Neuronal stem cell (in vitro differentiated cells): ENCODE measurements at regions not wholly inside any gene's neighbourhood (a gene's known extent, or its start where the extent isn't known, plus 50 kb on each side); places are given as distances from the start of the nearest gene placed in this dataset.

ENCODE experiments used
- DNase-seq: peaks from one replicate; pipeline ENCODE4 v3.0.0-alpha.2; 2013; ENCODE audit warnings: low spot score
- H2AFZ ChIP-seq: one replicate; pipeline ENCODE4 v1.6.1; 2013; ENCODE audit warnings: mild to moderate bottlenecking, low read length, inconsistent platforms
- H2AK5ac ChIP-seq: 2 replicates; pipeline ENCODE4 v1.6.1; 2013; ENCODE audit warnings: low read depth, mild to moderate bottlenecking, inconsistent platforms, low read length, moderate library complexity, mixed read lengths
- H2BK120ac ChIP-seq: 2 replicates; pipeline ENCODE4 v1.6.1; 2013; ENCODE audit warnings: low read depth, mild to moderate bottlenecking, inconsistent platforms, low read length, moderate library complexity, mixed read lengths
- H2BK12ac ChIP-seq: one replicate; pipeline ENCODE4 v1.6.1; 2013; ENCODE audit warnings: low read length, inconsistent platforms
- H2BK15ac ChIP-seq: 2 replicates; pipeline ENCODE4 v1.6.1; 2013; ENCODE audit warnings: mild to moderate bottlenecking, low read length, inconsistent platforms, mixed read lengths
- H2BK5ac ChIP-seq: one replicate; pipeline ENCODE4 v1.6.1; 2013; ENCODE audit warnings: inconsistent platforms, mild to moderate bottlenecking, low read length, moderate library complexity
- H3K14ac ChIP-seq: one replicate; pipeline ENCODE4 v1.6.1; 2013; ENCODE audit warnings: low read length, inconsistent platforms
- H3K18ac ChIP-seq: 2 replicates; pipeline ENCODE4 v1.6.1; 2013; ENCODE audit warnings: low read length, inconsistent platforms
- H3K23ac ChIP-seq: 2 replicates; pipeline ENCODE4 v1.6.1; 2013; ENCODE audit warnings: low read depth, mild to moderate bottlenecking, mixed read lengths, low read length, inconsistent platforms; ENCODE audit not compliant: poor library complexity
- H3K27ac ChIP-seq: replicated peaks from 3 replicates; pipeline ENCODE4 v1.5.1; 2013; ENCODE audit warnings: low read length, inconsistent platforms
- H3K27me3 ChIP-seq, 3 experiments: 2 replicates each; pipeline ENCODE4 v1.6.1; 2013; ENCODE audit warnings: low read length in 3 of 3, mild to moderate bottlenecking in 2 of 3, inconsistent platforms in 1 of 3, low read depth in 1 of 3, mixed read lengths in 1 of 3, moderate library complexity in 1 of 3; ENCODE audit not compliant: control insufficient read depth in 3 of 3, insufficient read depth in 3 of 3
- H3K36me3 ChIP-seq, 2 donors: replicated peaks in 1 of 2; 2 replicates each; pipeline ENCODE4 v1.6.1; 2013; ENCODE audit warnings: low read length in 2 of 2; ENCODE audit not compliant: control insufficient read depth in 2 of 2, insufficient read depth in 2 of 2
- H3K4ac ChIP-seq: 2 replicates; pipeline ENCODE4 v1.6.1; 2013; ENCODE audit warnings: inconsistent platforms, mild to moderate bottlenecking, low read length, moderate library complexity
- H3K4me1 ChIP-seq, 2 donors: 1 replicate in 1 of 2; 2 replicates in 1 of 2; pipeline ENCODE4 v1.6.1; 2013; ENCODE audit warnings: low read length in 2 of 2, low read depth in 1 of 2; ENCODE audit not compliant: control insufficient read depth in 2 of 2, insufficient read depth in 1 of 2
- H3K4me2 ChIP-seq: one replicate; pipeline ENCODE4 v1.6.1; 2013; ENCODE audit warnings: mild to moderate bottlenecking, low read length, inconsistent platforms; ENCODE audit not compliant: insufficient read depth, poor library complexity, severe bottlenecking
- H3K4me3 ChIP-seq, 2 donors: 2 replicates each; pipeline ENCODE4 v1.5.1; 2013; ENCODE audit warnings: low read length in 2 of 2, mild to moderate bottlenecking in 2 of 2, inconsistent platforms in 1 of 2, moderate library complexity in 1 of 2
- H3K79me1 ChIP-seq: one replicate; pipeline ENCODE4 v1.6.1; 2013; ENCODE audit warnings: low read depth, mild to moderate bottlenecking, inconsistent platforms, low read length, moderate library complexity
- H3K9ac ChIP-seq: one replicate; pipeline ENCODE4 v1.6.1; 2013; ENCODE audit warnings: mild to moderate bottlenecking, low read depth, low read length, inconsistent platforms; ENCODE audit not compliant: poor library complexity
- H3K9me3 ChIP-seq, 2 donors: replicated peaks in 1 of 2; 2 replicates each; pipeline versions ENCODE3 to v1.6.1; 2013; ENCODE audit warnings: low read length in 2 of 2, mild to moderate bottlenecking in 2 of 2, inconsistent platforms in 1 of 2, low read depth in 1 of 2, mixed read lengths in 1 of 2, moderate library complexity in 1 of 2; ENCODE audit not compliant: control insufficient read depth in 2 of 2, insufficient read depth in 1 of 2
- H4K8ac ChIP-seq: one replicate; pipeline ENCODE4 v1.6.1; 2013; ENCODE audit warnings: low read depth, mild to moderate bottlenecking, inconsistent platforms, low read length, moderate library complexity
- H4K91ac ChIP-seq: one replicate; pipeline ENCODE4 v1.6.1; 2013; ENCODE audit warnings: low read length, low read depth, mild to moderate bottlenecking, inconsistent platforms; ENCODE audit not compliant: poor library complexity
- WGBS, 2 donors: extraction: QIAGEN DNeasy Blood & Tissue Kit; methylation state at CpG; one replicate each; pipeline ENCODE4 v1.1.7; 2013; ENCODE audit warnings: missing lambda C conversion rate in 2 of 2, mixed read lengths in 1 of 2; ENCODE audit not compliant: insufficient read length in 2 of 2, insufficient replicate concordance in 1 of 2; ENCODE audit errors: extremely low coverage in 2 of 2; 5-methylcytosine and 5-hydroxymethylcytosine counted together

DNA sequence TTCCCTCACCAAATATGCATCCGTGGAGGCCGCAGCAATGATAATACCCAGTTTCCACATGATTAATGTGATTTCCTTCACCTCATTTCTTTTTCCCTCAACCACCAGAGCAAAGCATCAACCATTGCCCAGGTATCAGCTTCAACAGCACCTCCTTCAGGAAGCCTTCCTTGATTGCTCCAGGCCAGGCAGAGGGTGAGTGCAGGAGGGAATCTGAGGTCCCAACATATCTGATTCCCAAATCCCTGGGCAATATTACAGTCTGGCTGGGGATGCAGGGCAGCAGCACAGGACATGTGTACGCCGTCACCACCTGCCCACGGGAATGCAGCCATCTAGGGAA is 142.4 kb upstream of the MYCN start:
- DNase-seq: no peak
- no peak overlapping the region for H3K4me3 ChIP-seq
- H3K14ac ChIP-seq: no peak overlapping the region
- no peak overlapping the region for H2BK120ac ChIP-seq
- peak overlapping the region; percentile 96 for H4K8ac ChIP-seq
- no CpG with 5 or more reads among the region's 5 CpGs for WGBS, 2 donors
- H4K91ac ChIP-seq: no peak overlapping the region
- no peak overlapping the region for H3K27ac ChIP-seq
- no peak overlapping the region for H2AK5ac ChIP-seq
- H3K23ac ChIP-seq: no peak overlapping the region
- H3K18ac ChIP-seq: peak overlapping the region; percentile 42
- no peak overlapping the region for H2AFZ ChIP-seq
- H3K4me1 ChIP-seq: peaks cover 0 to 8% of the 10 kb centered on the region in 2 donors
- H3K9me3 ChIP-seq: no peaks in the 10 kb centered on the region
- no peaks in the 10 kb centered on the region for H3K79me1 ChIP-seq
- H3K36me3 ChIP-seq: no peaks in the 10 kb centered on the region
- no peak overlapping the region for H2BK15ac ChIP-seq
- H3K4ac ChIP-seq: no peak overlapping the region
- no peak overlapping the region for H2BK12ac ChIP-seq
- H3K27me3 ChIP-seq: peaks cover 0 to 7% (median 0%) of the 10 kb centered on the region in 3 experiments
- H2BK5ac ChIP-seq: no peak overlapping the region
- no peak overlapping the region for H3K9ac ChIP-seq
- H3K4me2 ChIP-seq: no peak overlapping the region

GRCh38 chr2:15798701-15799431 is 141.5 kb upstream of the MYCN start:
- Histone ChIP-seq H2AFZ (no peak overlapping the region), H2BK15ac (no peak overlapping the region), H3K14ac (no peak overlapping the region), H3K36me3 (no peaks in the 10 kb centered on the region), H3K27me3 (peaks cover 0 to 7% (median 0%) of the 10 kb centered on the region in 3 experiments), H3K18ac (no peak overlapping the region), H3K79me1 (no peaks in the 10 kb centered on the region), H3K4me3 (no peak overlapping the region), H3K9ac (no peak overlapping the region), H3K4me2 (no peak overlapping the region), H3K4me1 (peaks cover 0 to 6% of the 10 kb centered on the region in 2 donors), H3K27ac (no peak overlapping the region), H3K9me3 (no peaks in the 10 kb centered on the region), H2AK5ac (no peak overlapping the region), H2BK12ac (no peak overlapping the region), H3K4ac (no peak overlapping the region), H4K8ac (no peak overlapping the region), H2BK120ac (no peak overlapping the region), H4K91ac (no peak overlapping the region), H2BK5ac (no peak overlapping the region), H3K23ac (no peak overlapping the region)
- WGBS, 2 donors: no CpG with 5 or more reads among the region's 5 CpGs
- DNase-seq: no peak

- H3K14ac ChIP-seq: no peak overlapping the region
- H2BK5ac ChIP-seq: no peak overlapping the region
- H3K27ac ChIP-seq: no peak overlapping the region
- no peak overlapping the region for H3K4ac ChIP-seq
- no peak overlapping the region for H2AK5ac ChIP-seq
- H2BK15ac ChIP-seq: peak overlapping the region; percentile 22
- H3K36me3 ChIP-seq: no peaks in the 10 kb centered on the region
- H3K79me1 ChIP-seq: no peaks in the 10 kb centered on the region
- DNase-seq: no peak
- no CpG with 5 or more reads among the region's 3 CpGs for WGBS, 2 donors
- H2AFZ ChIP-seq: no peak overlapping the region
- H4K91ac ChIP-seq: no peak overlapping the region
- H4K8ac ChIP-seq: no peak overlapping the region
- no peak overlapping the region for H2BK12ac ChIP-seq
- peak overlapping the region; percentile 45 for H3K18ac ChIP-seq
- H3K9me3 ChIP-seq: no peaks in the 10 kb centered on the region
- no peak overlapping the region for H3K9ac ChIP-seq
- no peak overlapping the region for H2BK120ac ChIP-seq
- H3K27me3 ChIP-seq: peaks cover 0 to 7% (median 0%) of the 10 kb centered on the region in 3 experiments
- no peak overlapping the region for H3K4me3 ChIP-seq
- peak overlapping the region; percentile 37 for H3K23ac ChIP-seq
- peaks cover 0 to 3% of the 10 kb centered on the region in 2 donors for H3K4me1 ChIP-seq
- H3K4me2 ChIP-seq: no peak overlapping the region
These were observed 140.9 kb upstream of the MYCN start for GRCh38 chr2:15799432-15799827.

DNA sequence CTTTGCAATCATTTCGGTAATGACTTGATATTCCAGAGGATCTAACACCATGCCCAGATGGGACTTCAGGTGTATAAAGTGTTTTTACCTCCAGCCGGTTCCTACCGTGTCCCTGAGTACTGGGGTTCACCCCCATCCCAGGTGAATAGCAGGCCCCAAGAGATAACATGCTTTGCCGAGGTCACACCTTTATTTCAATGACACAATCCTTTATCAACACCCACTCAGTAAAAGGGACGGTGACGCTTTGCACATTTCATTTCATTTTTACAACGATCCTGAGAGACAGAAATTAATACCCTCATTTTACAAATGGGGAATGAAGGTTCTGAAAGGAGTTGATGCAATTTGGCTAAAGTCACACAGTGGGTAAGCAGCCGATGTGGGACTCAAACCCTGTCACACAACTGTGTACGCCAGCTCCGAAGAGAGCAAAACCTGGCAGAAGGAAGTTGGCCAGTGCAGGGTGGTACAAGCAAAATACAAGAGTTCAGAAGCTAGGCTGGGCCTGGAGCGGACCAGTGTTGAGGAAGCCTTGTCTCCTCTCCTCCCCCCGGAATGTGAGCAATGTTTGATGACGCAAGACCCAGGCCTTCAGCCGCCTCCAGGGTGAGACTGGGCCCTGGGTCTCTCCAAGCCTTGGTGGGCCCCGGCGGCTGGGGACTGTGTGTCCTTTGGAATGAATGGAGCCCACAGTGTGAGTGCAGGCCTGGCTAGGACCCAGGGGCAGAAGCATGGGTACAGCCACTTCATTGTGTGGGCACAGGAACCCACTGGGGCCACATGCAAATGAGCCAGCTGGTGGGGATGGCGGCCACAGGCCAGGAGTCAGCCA is 139.6 kb upstream of the MYCN start:
- Histone ChIP-seq H3K9me3 (no peaks in the 10 kb centered on the region), H2BK15ac (no peak overlapping the region), H2AK5ac (no peak overlapping the region), H3K23ac (no peak overlapping the region), H3K9ac (no peak overlapping the region), H3K4me3 (no peak overlapping the region), H4K91ac (no peak overlapping the region), H3K27ac (no peak overlapping the region), H3K79me1 (no peaks in the 10 kb centered on the region), H2BK5ac (peak overlapping the region; percentile 40), H3K18ac (peak overlapping the region; percentile 69), H2AFZ (no peak overlapping the region), H3K4me2 (no peak overlapping the region), H3K27me3 (peaks cover 0 to 7% (median 0%) of the 10 kb centered on the region in 3 experiments), H2BK120ac (peak overlapping the region; percentile 72), H3K36me3 (no peaks in the 10 kb centered on the region), H2BK12ac (peak overlapping the region; percentile 28), H3K4me1 (peaks cover 0 to 3% of the 10 kb centered on the region in 2 donors), H3K14ac (no peak overlapping the region), H3K4ac (peak overlapping the region; percentile 54), H4K8ac (no peak overlapping the region)
- DNase-seq: no peak
- WGBS, 2 donors: no CpG with 5 or more reads among the region's 17 CpGs
